ENCODE measurements at regions not wholly inside any gene's neighbourhood (a gene's known extent, or its start where the extent isn't known, plus 50 kb on each side); places are given as distances from the start of the nearest gene placed in this dataset.

DNA sequence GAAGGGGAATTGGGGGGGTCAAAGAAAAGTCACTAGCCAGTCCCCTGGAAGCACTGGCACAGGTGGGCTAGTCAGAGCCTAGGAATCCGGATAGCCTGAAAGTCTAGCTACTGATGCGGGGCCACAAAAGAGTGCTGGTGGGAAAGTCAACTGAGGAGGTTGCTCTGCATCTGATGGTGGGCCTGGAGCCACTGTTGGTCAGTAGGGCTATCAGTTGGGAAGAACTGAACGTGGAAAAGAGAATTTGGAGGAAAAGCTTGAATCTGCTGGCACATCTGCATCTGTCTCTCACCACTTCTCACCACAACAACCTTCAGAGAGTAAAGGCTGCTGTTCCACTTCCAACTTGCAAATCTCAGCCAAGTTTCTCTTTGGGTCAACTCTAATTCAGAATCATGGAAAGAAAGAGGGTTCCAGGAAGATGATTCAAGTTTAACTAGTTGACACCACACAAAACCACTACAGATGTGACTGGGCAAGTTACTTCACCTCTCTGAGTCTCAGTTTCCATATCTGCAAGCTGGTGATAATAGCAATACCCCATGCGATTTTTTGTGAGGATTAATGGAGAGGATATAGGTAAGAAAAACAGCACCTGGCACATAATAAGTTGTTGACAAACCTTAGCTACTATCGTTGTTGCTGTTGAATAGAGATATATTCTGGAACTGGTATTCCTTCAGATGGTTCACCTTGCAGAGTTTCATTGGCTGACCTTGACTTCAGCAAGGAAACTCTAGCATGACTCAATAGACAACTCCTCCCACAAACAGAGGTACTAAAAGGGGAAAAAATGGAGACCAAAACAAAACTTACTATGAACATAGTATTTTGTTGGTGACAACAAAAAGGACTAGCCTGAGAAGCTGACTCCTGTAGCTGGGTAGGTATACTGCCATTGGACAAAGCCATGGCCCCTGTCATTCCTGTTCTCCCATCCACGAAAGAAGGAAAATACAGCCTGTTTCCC lies 280.2 kb upstream of the STT3B start:
- Histone ChIP-seq H3K9me3 (ENCODE audit: insufficient read depth, low read depth, low read length) (no peaks in the 10 kb centered on the region), H3K9me2 (replicated peaks; ENCODE audit: low read depth, low read length) (no peaks in the 10 kb centered on the region), H4K20me1 (ENCODE audit: insufficient read depth, low read length, poor library complexity, severe bottlenecking) (no peaks in the 10 kb centered on the region), H3K4me3 (ENCODE audit: low read length, poor library complexity, severe bottlenecking) (no peak overlapping the region), H2AFZ (ENCODE audit: low read length) (no peak overlapping the region), H3K4me2 (ENCODE audit: low read depth, low read length, poor library complexity, severe bottlenecking) (no peak overlapping the region), H3K79me2 (ENCODE audit: insufficient read depth, low read length) (peaks cover 17% of the 10 kb centered on the region), H3F3A (ENCODE audit: low read depth) (no peaks in the 10 kb centered on the region), H3K9ac (ENCODE audit: low read depth, low read length, poor library complexity, severe bottlenecking) (no peak overlapping the region), H3K27me3 (ENCODE audit: insufficient read depth, low read length, poor library complexity, severe bottlenecking) (no peaks in the 10 kb centered on the region), H3K36me3 (ENCODE audit: insufficient read depth, low read length) (no peaks in the 10 kb centered on the region), H3K4me1 (ENCODE audit: insufficient read depth, low read length, poor library complexity, severe bottlenecking) (peaks cover 71% of the 10 kb centered on the region)
- TF ChIP-seq, protein P1, sequence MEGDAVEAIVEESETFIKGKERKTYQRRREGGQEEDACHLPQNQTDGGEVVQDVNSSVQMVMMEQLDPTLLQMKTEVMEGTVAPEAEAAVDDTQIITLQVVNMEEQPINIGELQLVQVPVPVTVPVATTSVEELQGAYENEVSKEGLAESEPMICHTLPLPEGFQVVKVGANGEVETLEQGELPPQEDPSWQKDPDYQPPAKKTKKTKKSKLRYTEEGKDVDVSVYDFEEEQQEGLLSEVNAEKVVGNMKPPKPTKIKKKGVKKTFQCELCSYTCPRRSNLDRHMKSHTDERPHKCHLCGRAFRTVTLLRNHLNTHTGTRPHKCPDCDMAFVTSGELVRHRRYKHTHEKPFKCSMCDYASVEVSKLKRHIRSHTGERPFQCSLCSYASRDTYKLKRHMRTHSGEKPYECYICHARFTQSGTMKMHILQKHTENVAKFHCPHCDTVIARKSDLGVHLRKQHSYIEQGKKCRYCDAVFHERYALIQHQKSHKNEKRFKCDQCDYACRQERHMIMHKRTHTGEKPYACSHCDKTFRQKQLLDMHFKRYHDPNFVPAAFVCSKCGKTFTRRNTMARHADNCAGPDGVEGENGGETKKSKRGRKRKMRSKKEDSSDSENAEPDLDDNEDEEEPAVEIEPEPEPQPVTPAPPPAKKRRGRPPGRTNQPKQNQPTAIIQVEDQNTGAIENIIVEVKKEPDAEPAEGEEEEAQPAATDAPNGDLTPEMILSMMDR (conservative IDR thresholded peaks at IDR 0.05; ENCODE audit: low read length), result no peak
- no peak for TF ChIP-seq EZH2phosphoT487 (IDR thresholded peaks at IDR 0.05; ENCODE audit: borderline replicate concordance)

- Histone ChIP-seq H3K4me2 (ENCODE audit: low read depth, low read length, poor library complexity, severe bottlenecking) (no peak overlapping the region), H3K9me3 (ENCODE audit: insufficient read depth, low read depth, low read length) (no peaks in the 10 kb centered on the region), H3K79me2 (ENCODE audit: insufficient read depth, low read length) (peaks cover 8% of the 10 kb centered on the region; the same call in 1 of the 2 replicates), H3F3A (ENCODE audit: low read depth) (no peaks in the 10 kb centered on the region), H3K4me1 (ENCODE audit: insufficient read depth, low read length, poor library complexity, severe bottlenecking) (peaks cover 60% of the 10 kb centered on the region), H3K9me2 (replicated peaks; ENCODE audit: low read depth, low read length) (no peaks in the 10 kb centered on the region), H4K20me1 (ENCODE audit: insufficient read depth, low read length, poor library complexity, severe bottlenecking) (no peaks in the 10 kb centered on the region), H3K36me3 (ENCODE audit: insufficient read depth, low read length) (no peaks in the 10 kb centered on the region), H2AFZ (ENCODE audit: low read length) (no peak overlapping the region), H3K27me3 (ENCODE audit: insufficient read depth, low read length, poor library complexity, severe bottlenecking) (no peaks in the 10 kb centered on the region), H3K9ac (ENCODE audit: low read depth, low read length, poor library complexity, severe bottlenecking) (no peak overlapping the region), H3K4me3 (ENCODE audit: low read length, poor library complexity, severe bottlenecking) (no peak overlapping the region)
- TF ChIP-seq EZH2phosphoT487 (IDR thresholded peaks at IDR 0.05; ENCODE audit: borderline replicate concordance), result no peak
- TF ChIP-seq, protein P1 (conservative IDR thresholded peaks at IDR 0.05; ENCODE audit: low read length), result no peak
These were observed 278.9 kb upstream of the STT3B start for GRCh38 chr3:31253782-31254181.

DNA sequence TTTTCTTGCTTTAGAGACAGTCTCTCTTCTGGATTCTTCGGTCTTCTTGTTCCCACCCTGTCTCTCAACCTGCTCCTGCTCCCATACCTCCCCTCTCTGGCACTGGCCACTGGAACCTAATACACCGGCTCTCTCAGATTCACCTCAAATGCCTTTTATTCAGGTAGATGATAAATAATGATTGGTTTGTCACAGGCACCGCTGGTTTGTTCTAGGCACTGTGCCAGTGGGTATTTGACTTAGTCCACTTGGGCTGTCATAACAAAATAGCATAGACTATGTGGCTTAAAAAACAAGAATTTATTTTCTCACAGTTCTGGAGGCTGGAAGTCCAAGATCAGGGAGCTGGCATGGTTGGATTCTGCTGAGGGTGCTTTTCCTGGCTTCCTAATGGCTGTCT lies 278.2 kb upstream of the STT3B start:
- TF ChIP-seq, protein P1 (conservative IDR thresholded peaks at IDR 0.05; ENCODE audit: low read length), result no peak
- H3K9me3 ChIP-seq (ENCODE audit: insufficient read depth, low read depth, low read length), result 0 out of 2 replicates have a peak, but pooled peaks cover 3% of the 10 kb centered on the region
- H3K9ac ChIP-seq (ENCODE audit: low read depth, low read length, poor library complexity, severe bottlenecking), result no peak overlapping the region
- peaks cover 53% of the 10 kb centered on the region for H3K4me1 ChIP-seq (ENCODE audit: insufficient read depth, low read length, poor library complexity, severe bottlenecking)
- no peak overlapping the region for H2AFZ ChIP-seq (ENCODE audit: low read length)
- H3K27me3 ChIP-seq (ENCODE audit: insufficient read depth, low read length, poor library complexity, severe bottlenecking), result no peaks in the 10 kb centered on the region
- no peak overlapping the region for H3K4me2 ChIP-seq (ENCODE audit: low read depth, low read length, poor library complexity, severe bottlenecking)
- peaks cover 4% of the 10 kb centered on the region; the same call in 1 of the 2 replicates for H3K79me2 ChIP-seq (ENCODE audit: insufficient read depth, low read length)
- H3K4me3 ChIP-seq (ENCODE audit: low read length, poor library complexity, severe bottlenecking), result no peak overlapping the region
- no peaks in the 10 kb centered on the region for H3F3A ChIP-seq (ENCODE audit: low read depth)
- no peaks in the 10 kb centered on the region for H3K9me2 ChIP-seq (replicated peaks; ENCODE audit: low read depth, low read length)
- H3K36me3 ChIP-seq (ENCODE audit: insufficient read depth, low read length), result 0 out of 2 replicates have a peak, but pooled peaks cover 2% of the 10 kb centered on the region
- H4K20me1 ChIP-seq (ENCODE audit: insufficient read depth, low read length, poor library complexity, severe bottlenecking), result no peaks in the 10 kb centered on the region

Data from Loucy (cell line).